ENCODE measurements at regions not wholly inside any gene's neighbourhood (a gene's known extent, or its start where the extent isn't known, plus 50 kb on each side); places are given as distances from the start of the nearest gene placed in this dataset.

DNA sequence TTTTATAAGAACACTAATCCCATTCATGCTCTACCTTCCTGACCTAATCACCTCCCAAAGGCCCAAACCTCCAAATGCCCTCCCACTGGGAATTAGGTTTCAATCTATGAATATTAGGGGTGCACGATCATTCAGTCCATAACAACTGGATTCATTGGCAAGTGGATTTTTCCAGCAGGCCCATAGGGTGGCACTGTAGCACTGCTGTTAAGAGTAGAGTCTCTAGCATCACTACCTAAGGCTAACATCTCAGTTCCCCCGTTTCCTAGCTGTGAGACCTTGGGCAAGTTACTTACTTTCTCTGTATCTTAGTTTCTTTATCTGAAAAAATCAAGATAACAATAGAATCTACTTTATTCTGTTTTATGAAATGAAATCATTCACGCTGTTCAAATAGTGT, 315.8 kb downstream of the STIM2 start:
- no peak for TF ChIP-seq CTCF (IDR thresholded peaks at IDR 0.05; ENCODE audit: partially characterized antibody, unreplicated experiment)
- peak; percentile 41 for DNase-seq
- H3K36me3 Mint-ChIP-seq (ENCODE audit: unreplicated experiment): no peaks in the 10 kb centered on the region
- peaks cover 4% of the 10 kb centered on the region for H3K27me3 Mint-ChIP-seq (ENCODE audit: unreplicated experiment)
- H3K4me3 Mint-ChIP-seq (ENCODE audit: unreplicated experiment): no peak overlapping the region
- peaks cover 2% of the 10 kb centered on the region for H3K9me3 Mint-ChIP-seq (ENCODE audit: unreplicated experiment)
- no peaks in the 10 kb centered on the region for H3K4me1 Mint-ChIP-seq (ENCODE audit: low read depth, unreplicated experiment)
- no peak overlapping the region for H3K27ac Mint-ChIP-seq (ENCODE audit: unreplicated experiment)

- H3K9me3 Mint-ChIP-seq (ENCODE audit: unreplicated experiment): peaks cover 2% of the 10 kb centered on the region
- no peaks in the 10 kb centered on the region for H3K27me3 Mint-ChIP-seq (ENCODE audit: unreplicated experiment)
- H3K27ac Mint-ChIP-seq (ENCODE audit: unreplicated experiment): no peak overlapping the region
- no peak overlapping the region for H3K4me3 Mint-ChIP-seq (ENCODE audit: unreplicated experiment)
- no peak for DNase-seq
- H3K36me3 Mint-ChIP-seq (ENCODE audit: unreplicated experiment): no peaks in the 10 kb centered on the region
- no peak for TF ChIP-seq CTCF (IDR thresholded peaks at IDR 0.05; ENCODE audit: partially characterized antibody, unreplicated experiment)
- no peaks in the 10 kb centered on the region for H3K4me1 Mint-ChIP-seq (ENCODE audit: low read depth, unreplicated experiment)
Observed at GRCh38 chr4:27176881-27177280, 316.2 kb downstream of the STIM2 start.

DNA sequence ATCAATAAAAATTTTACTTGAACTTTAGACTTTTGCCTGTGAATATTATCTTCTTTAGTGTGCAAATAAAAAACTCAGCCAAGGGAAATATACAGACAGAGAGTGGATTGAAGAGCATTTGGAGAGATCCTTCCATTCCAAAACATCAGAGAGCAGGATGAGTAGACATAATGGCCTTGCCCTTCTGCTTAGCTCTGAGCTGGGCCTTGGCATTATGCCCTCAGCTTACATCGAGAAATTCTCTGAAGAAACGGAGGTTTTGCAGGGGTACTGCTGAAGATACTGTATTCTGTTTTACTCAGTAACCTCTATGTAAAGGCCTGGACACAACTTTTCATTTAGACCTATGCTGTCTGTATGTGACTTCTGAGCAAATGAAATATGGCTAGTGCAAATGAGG, 317.4 kb downstream of the STIM2 start:
- no peak overlapping the region for H3K27ac Mint-ChIP-seq (ENCODE audit: unreplicated experiment)
- no peaks in the 10 kb centered on the region for H3K27me3 Mint-ChIP-seq (ENCODE audit: unreplicated experiment)
- TF ChIP-seq CTCF (IDR thresholded peaks at IDR 0.05; ENCODE audit: partially characterized antibody, unreplicated experiment): no peak
- no peaks in the 10 kb centered on the region for H3K36me3 Mint-ChIP-seq (ENCODE audit: unreplicated experiment)
- H3K9me3 Mint-ChIP-seq (ENCODE audit: unreplicated experiment): peaks cover 2% of the 10 kb centered on the region
- DNase-seq: no peak
- H3K4me1 Mint-ChIP-seq (ENCODE audit: low read depth, unreplicated experiment): no peaks in the 10 kb centered on the region
- no peak overlapping the region for H3K4me3 Mint-ChIP-seq (ENCODE audit: unreplicated experiment)

- H3K27ac Mint-ChIP-seq (ENCODE audit: unreplicated experiment): no peak overlapping the region
- H3K4me1 Mint-ChIP-seq (ENCODE audit: low read depth, unreplicated experiment): no peaks in the 10 kb centered on the region
- no peak overlapping the region for H3K4me3 Mint-ChIP-seq (ENCODE audit: unreplicated experiment)
- no peak for TF ChIP-seq CTCF (IDR thresholded peaks at IDR 0.05; ENCODE audit: partially characterized antibody, unreplicated experiment)
- no peak for DNase-seq
- no peaks in the 10 kb centered on the region for H3K9me3 Mint-ChIP-seq (ENCODE audit: unreplicated experiment)
- peaks cover 2% of the 10 kb centered on the region for H3K27me3 Mint-ChIP-seq (ENCODE audit: unreplicated experiment)
- no peaks in the 10 kb centered on the region for H3K36me3 Mint-ChIP-seq (ENCODE audit: unreplicated experiment)
Observed at GRCh38 chr4:27181693-27182092, 321.1 kb downstream of the STIM2 start.

DNA sequence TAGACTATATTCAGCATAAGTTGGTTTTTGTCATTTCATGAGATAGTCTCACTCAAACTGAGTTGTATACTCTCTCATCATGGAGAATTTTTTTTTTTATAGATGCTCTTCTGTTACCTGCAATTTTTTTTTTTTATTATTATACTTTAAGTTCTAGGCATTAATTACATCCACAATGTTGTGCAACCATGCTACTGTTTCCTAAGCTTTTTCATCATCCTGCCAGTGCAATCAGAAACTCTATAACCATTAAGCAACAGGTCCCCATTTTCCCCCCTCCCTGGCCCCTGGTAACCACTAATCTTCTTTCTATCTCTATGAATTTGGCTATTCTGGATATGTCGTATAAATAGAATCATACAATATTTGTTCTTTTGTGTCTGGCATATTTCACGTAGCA, 321.6 kb downstream of the STIM2 start:
- no peak overlapping the region for H3K27ac Mint-ChIP-seq (ENCODE audit: unreplicated experiment)
- H3K4me3 Mint-ChIP-seq (ENCODE audit: unreplicated experiment): no peak overlapping the region
- H3K4me1 Mint-ChIP-seq (ENCODE audit: low read depth, unreplicated experiment): no peaks in the 10 kb centered on the region
- H3K27me3 Mint-ChIP-seq (ENCODE audit: unreplicated experiment): peaks cover 2% of the 10 kb centered on the region
- no peaks in the 10 kb centered on the region for H3K36me3 Mint-ChIP-seq (ENCODE audit: unreplicated experiment)
- H3K9me3 Mint-ChIP-seq (ENCODE audit: unreplicated experiment): no peaks in the 10 kb centered on the region
- DNase-seq: no peak
- TF ChIP-seq CTCF (IDR thresholded peaks at IDR 0.05; ENCODE audit: partially characterized antibody, unreplicated experiment): no peak

Measured in glutamatergic neuron (in vitro differentiated cells).